GM23248 (cell line): ENCODE measurements at regions not wholly inside any gene's neighbourhood (a gene's known extent, or its start where the extent isn't known, plus 50 kb on each side); places are given as distances from the start of the nearest gene placed in this dataset.

Source experiments
- EZH2 ChIP-seq: fragments of 200-600 bp; sonication (generic); IDR thresholded peaks from 2 replicates; pipeline ENCODE4 v1.6.1; 2018; ENCODE audit warnings: antibody characterized with exemption, mild to moderate bottlenecking; ENCODE audit not compliant: insufficient read depth, poor library complexity, severe bottlenecking
- EZH2phosphoT487 ChIP-seq: fragments of 200-600 bp; sonication (generic); IDR thresholded peaks from 2 replicates; pipeline ENCODE4 v1.6.1; 2018; ENCODE audit warnings: antibody characterized with exemption, moderate library complexity, mild to moderate bottlenecking, low read depth; ENCODE audit not compliant: insufficient read depth

- TF ChIP-seq EZH2 (no peak), EZH2phosphoT487 (no peak)
Measured at GRCh38 chr12:83960767-83961166, 951.8 kb downstream of the SLC6A15 start.
